ENCODE measurements at regions not wholly inside any gene's neighbourhood (a gene's known extent, or its start where the extent isn't known, plus 50 kb on each side); places are given as distances from the start of the nearest gene placed in this dataset.

DNA sequence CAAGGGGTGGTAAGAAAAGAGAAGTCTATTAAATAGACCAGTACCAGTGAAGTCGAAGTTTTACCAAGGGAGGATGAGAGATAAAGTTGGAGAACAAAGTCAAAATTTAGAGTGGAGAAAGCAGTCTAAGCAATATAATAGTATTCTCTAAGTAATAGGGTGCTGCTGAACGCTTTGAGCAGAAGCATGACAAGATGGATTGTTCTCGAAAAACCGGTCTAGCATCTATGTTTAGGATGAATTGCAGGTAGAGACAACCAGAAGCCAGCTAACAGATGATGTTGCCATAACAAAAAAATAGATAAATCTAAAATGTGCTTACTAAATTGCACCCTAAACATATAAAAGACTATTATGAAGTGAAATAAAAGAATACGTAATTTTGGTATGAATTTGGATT lies 237.0 kb downstream of the PRELID2 start:
- no peak for DNase-seq (ENCODE audit: low read depth)
- no peak for TF ChIP-seq CTCF (conservative IDR thresholded peaks at IDR 0.05; ENCODE audit: control insufficient read depth, insufficient read depth, low read depth, low read length)

DNA sequence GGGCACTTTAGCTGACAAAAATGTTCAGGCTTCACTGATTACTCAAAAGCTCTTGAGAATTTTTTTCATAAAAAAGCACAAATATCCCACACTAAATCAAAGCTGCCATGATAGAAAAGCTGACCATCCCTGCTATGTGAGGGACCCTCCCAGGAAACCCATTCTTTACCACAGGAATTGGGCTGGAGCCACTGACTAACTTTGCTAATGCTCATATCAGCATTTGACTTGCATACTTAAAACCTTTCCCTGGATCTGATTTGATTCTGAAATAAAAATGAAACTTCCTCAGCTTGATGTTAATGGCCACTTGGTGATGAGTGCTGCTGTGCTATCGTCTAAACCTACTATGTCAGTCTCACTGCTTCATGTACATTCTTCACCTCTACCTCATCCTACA lies 243.6 kb downstream of the PRELID2 start:
- no peak overlapping the region for H3K4me3 ChIP-seq (ENCODE audit: control insufficient read depth, low read depth, low read length)
- no peak for TF ChIP-seq CTCF (conservative IDR thresholded peaks at IDR 0.05; ENCODE audit: control insufficient read depth, insufficient read depth, low read depth, low read length)
- no peak for DNase-seq (ENCODE audit: low read depth)

More for the DNA sequence above, 237.0 kb downstream of the PRELID2 start:
- H3K4me3 ChIP-seq (ENCODE audit: control insufficient read depth, low read depth, low read length), result no peak overlapping the region

GRCh38 chr5:145589063-145589462 lies 246.1 kb downstream of the PRELID2 start:
- TF ChIP-seq CTCF (conservative IDR thresholded peaks at IDR 0.05; ENCODE audit: control insufficient read depth, insufficient read depth, low read depth, low read length), result no peak
- DNase-seq (ENCODE audit: low read depth), result no peak

GRCh38 chr5:145588558-145588957 lies 246.6 kb downstream of the PRELID2 start:
- TF ChIP-seq CTCF (conservative IDR thresholded peaks at IDR 0.05; ENCODE audit: control insufficient read depth, insufficient read depth, low read depth, low read length), result no peak
- no peak for DNase-seq (ENCODE audit: low read depth)
- H3K4me3 ChIP-seq (ENCODE audit: control insufficient read depth, low read depth, low read length), result no peak overlapping the region

More at GRCh38 chr5:145589063-145589462, 246.1 kb downstream of the PRELID2 start:
- H3K4me3 ChIP-seq (ENCODE audit: control insufficient read depth, low read depth, low read length), result no peak overlapping the region

DNA sequence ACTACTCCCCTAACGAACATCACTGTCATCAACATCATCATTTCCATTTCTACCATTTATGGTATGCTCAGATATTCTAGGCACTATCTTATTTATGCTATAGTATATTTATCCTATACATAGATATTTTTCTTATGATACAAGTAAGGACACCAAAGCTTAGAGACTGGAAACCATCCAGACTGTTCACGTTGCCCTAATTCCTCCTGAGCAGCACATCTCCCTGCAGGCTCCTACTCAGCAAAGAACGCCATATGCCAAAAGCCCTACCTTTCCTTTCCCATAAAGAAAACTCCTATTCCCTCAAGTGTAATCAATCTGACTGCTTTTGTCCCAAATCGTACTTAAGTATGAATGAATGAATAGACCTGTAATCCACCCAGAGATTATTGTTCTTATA lies 247.0 kb downstream of the PRELID2 start:
- no peak overlapping the region for H3K4me3 ChIP-seq (ENCODE audit: control insufficient read depth, low read depth, low read length)
- no peak for DNase-seq (ENCODE audit: low read depth)
- no peak for TF ChIP-seq CTCF (conservative IDR thresholded peaks at IDR 0.05; ENCODE audit: control insufficient read depth, insufficient read depth, low read depth, low read length)

DNA sequence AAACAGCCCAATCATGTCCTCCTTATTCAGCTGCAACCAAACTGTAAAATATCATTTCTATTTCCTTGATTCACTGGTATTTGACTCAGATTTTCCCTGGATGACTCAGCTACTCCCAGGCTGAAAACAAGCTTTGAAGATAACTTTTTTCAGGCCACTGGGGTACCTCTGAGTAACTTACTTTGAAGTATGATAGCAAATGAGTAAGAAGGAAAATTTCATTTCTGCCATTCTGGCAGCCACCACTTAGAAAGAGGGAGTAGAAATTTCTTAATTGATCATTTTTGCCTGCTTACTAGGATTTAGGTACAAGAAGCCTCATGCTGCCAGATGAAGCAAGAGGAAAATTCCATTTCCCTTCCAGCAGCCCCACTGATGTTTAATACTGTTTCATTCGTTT lies 247.4 kb downstream of the PRELID2 start:
- H3K4me3 ChIP-seq (ENCODE audit: control insufficient read depth, low read depth, low read length), result no peak overlapping the region
- DNase-seq (ENCODE audit: low read depth), result peak; percentile 92
- no peak for TF ChIP-seq CTCF (conservative IDR thresholded peaks at IDR 0.05; ENCODE audit: control insufficient read depth, insufficient read depth, low read depth, low read length)

- H3K4me3 ChIP-seq (ENCODE audit: control insufficient read depth, low read depth, low read length), result no peak overlapping the region
- TF ChIP-seq CTCF (conservative IDR thresholded peaks at IDR 0.05; ENCODE audit: control insufficient read depth, insufficient read depth, low read depth, low read length), result no peak
- no peak for DNase-seq (ENCODE audit: low read depth)
Observed at GRCh38 chr5:145587308-145587672, 247.9 kb downstream of the PRELID2 start.

Measured in fibroblast of mammary gland (primary cell).